GM21717 (cell line): ENCODE measurements at regions not wholly inside any gene's neighbourhood (a gene's known extent, or its start where the extent isn't known, plus 50 kb on each side); places are given as distances from the start of the nearest gene placed in this dataset.
"Not testable (repeated sequence)": the region's sequence is repeated elsewhere in the genome, so short reads cannot be mapped to it uniquely, and the experiment has no call there.

Experiments used
- ATAC-seq: cut with Tn5 transposase; IDR thresholded peaks from one replicate; pipeline ENCODE4 v1.9.1; 2021; ENCODE audit warnings: mild to moderate bottlenecking, moderate library complexity; ENCODE audit not compliant: unreplicated experiment

DNA sequence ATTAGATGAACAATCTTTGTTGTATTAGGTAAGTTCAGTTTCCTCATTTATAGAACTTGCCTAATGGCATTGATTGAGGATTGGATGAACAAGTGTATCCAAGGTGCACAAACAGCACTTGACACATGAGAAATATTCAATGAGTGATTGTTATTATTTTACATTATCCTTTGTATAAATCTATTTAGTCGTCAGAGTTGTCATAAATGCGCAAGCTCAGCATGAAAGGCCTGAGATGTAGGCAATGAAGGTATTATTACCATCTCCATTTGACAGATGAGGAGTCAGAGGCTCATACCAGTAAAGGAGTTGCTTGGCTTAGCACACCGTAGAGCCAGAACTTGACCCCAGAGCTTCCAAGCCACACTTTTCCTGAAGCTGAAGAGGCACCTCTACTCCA is 291.4 kb downstream of the C1D start:
- ATAC-seq: no peak

GRCh38 chr2:67772216-67773170 is 290.3 kb downstream of the C1D start:
- ATAC-seq: no peak

DNA sequence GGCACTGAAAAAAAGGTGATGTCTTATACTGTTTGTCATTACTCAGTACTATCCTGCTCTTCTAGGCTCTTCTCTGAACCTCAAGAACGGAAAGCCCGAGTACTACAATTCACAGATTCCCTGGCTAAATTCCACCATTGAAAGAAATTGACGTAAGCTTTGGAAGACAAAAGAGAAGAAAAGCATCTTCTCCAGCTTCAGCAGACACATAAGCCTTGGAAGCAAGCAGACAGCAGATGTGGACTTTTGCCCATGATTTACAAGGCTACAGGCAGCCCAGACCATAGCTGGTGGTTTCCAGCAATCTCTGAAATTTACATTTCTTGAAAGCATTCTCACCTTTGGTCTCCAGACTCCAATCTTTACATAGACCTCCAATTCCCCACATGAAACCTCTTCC is 289.0 kb downstream of the C1D start:
- no peak for ATAC-seq

DNA sequence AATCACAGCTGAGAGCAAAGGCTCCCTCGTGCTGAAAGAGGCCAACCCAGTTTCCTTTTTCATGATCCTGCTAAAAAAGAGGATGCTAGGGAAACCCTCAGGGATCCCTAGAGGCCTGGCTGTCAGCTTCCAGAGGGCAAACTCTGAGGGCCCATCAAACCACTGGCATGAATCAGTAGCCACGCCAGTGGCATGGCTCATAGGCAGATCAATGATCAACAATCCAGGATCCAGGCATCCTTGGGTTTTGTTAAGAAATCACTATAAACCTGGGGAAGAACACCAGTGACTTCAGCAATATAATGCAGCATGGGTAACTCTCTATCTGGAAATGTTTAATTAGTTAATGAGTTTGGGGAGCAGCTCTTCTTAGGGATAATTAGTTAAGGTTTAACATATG is 286.5 kb downstream of the C1D start:
- ATAC-seq: no peak

DNA sequence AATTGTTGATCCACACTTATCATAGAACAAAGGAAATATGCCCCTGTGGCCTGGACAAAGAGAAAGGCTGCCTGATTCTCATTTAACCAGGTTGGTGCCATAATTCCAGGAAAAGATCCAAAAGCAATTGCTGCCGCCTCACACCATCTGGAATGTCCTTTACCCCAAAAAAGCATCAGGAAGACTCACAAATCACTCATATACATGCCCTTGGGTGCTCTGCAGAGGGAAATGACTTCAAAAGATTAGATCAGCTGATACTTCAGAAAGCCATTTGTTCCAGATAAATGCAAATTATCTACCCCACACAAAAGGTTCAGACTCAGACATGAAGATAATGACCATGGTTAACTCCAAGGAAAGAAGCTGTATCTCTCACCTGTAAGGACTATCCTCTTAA is 285.8 kb downstream of the C1D start:
- no peak for ATAC-seq

- ATAC-seq: no peak
These were observed 284.9 kb downstream of the C1D start for GRCh38 chr2:67777836-67778429.

DNA sequence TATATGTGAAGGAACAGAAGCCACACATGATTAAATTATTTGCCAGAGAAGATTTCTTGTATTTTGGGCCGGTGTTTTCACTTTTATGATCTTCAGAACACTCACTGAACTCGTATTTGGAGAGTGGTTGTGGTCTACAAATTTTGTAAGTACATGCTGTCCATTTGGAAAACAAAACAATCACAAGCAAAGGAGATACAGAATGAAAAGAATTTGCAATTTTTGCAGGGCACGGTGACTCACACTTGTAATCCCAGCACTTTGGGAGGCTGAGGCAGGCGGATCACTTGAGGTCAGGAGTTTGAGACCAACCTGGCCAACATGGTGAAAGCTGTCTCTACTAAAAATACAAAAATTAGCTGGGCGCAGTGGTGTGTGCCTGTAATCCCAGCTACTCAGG is 282.0 kb downstream of the C1D start:
- not testable (repeated sequence) for ATAC-seq

- no peak for ATAC-seq
These were observed 280.4 kb downstream of the C1D start for GRCh38 chr2:67782443-67782842.

- ATAC-seq: no peak
These were observed 279.8 kb downstream of the C1D start for GRCh38 chr2:67783026-67783425.

- no peak for ATAC-seq
These were observed 272.2 kb downstream of the C1D start for GRCh38 chr2:67790622-67791021.

DNA sequence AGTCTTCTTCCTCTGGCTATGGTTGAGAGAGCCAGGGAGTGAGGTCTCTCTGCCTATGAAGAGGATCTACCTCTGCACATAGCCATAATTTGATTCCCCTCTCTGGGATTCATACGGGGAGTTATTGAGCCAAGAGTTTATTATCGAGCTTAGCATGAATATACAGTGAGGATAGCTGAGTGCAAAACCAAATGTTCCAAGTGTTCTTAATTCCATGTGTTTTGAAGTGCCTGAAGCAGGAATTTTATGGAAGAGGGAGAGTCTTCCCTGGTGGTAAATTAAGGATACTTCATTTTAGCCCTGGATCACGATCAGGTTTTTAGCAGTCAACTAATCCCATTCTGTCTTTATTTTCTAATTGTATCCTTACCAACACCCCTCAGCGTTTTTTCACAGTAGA is 270.6 kb downstream of the C1D start:
- no peak for ATAC-seq

DNA sequence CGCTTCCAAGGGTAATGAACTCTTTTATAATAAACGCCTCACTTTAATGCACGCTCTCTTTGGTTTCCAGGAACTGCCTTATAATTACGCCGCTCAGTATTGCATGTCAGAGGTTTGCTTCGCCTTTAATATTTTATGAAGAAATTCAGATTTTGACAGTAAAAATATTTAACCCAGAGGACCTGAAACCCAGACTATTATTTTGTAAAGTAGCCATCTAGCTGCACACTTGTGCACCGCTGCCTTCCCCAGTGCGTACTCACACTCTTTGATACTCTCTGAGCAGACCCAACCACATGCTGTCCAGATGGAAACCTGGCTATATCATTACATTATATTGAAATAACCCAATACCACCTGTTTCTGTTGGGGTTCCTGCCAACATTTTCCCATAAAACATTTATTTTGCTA is 270.1 kb downstream of the C1D start:
- ATAC-seq: no peak

DNA sequence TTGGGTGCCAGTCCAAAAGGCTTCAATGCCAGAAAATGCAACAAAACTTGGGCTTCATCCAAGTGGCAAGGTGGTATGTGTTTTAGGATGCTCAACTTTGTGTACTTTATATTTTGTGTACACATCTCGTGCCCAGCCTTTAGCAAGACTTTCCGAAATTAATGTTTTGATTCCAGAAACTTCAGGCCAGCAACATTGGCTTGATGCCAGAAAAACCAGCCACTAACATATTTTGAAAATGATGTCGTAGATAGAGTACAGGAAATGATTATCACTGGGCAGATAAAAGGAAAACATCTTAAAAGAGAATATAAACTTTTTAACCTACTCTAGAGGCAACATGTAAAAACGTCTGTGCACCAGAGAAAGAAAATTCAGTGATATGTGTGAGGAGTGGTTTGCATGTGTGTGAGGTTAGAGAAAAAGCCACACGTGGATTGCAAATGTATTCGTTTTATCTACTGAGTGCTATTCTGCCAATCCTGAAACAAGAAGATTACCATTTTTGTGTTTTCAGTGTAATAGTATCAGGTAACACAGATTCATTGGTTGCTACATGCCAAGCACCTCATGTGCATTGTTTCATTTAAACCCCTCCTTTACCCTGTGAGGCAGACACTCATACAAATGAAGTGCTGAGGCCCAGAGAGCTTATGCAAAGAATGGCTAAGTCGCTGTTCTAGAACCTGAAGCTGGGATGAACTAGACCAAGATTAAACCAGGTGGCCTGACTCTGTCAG is 264.8 kb downstream of the C1D start:
- ATAC-seq: no peak

GRCh38 chr2:67798541-67799160 is 264.2 kb downstream of the C1D start:
- ATAC-seq: no peak

GRCh38 chr2:67799886-67800285 is 262.9 kb downstream of the C1D start:
- no peak for ATAC-seq

GRCh38 chr2:67802291-67802690 is 260.5 kb downstream of the C1D start:
- ATAC-seq: no peak

DNA sequence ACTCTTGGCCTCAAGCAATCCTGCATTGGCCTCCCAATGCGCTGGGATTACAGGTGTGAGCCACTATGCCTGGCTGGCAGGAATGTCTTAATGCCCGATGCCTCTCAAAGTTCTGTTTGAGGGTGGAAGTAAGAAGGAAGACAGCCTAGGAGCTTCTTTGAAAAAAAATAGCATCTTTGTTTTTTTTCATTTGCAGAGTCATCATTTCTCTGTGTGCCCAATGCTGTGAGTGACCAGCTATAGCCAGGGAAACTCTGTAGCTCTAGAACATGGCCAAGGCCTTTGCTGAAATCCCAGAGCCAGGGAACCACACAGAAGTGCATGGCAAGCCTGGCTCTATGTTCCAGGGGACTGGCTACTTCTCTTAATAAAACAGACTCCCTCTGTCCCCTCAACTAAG is 260.0 kb downstream of the C1D start:
- ATAC-seq: no peak

GRCh38 chr2:67806816-67807215 is 256.0 kb downstream of the C1D start:
- ATAC-seq: no peak

- no peak for ATAC-seq
These were observed 254.7 kb downstream of the C1D start for GRCh38 chr2:67808112-67808511.

DNA sequence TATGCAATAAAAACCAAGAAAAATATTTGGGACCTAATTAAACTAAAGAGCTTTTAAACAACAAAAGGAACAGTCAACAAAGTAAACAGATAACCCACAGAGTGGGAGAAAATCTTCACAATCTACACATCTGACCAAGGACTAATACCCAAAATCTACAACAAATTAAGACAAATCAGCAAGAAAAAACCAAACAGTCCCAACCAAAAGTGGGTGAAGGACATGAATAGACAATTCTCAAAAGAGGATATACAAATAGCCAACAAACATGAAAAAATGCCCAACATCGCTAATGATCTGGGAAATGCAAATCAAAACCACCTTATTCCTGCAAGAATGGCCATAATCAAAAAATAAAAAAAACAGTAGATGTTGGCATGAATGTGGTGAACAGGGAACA is 250.1 kb downstream of the C1D start:
- no peak for ATAC-seq

DNA sequence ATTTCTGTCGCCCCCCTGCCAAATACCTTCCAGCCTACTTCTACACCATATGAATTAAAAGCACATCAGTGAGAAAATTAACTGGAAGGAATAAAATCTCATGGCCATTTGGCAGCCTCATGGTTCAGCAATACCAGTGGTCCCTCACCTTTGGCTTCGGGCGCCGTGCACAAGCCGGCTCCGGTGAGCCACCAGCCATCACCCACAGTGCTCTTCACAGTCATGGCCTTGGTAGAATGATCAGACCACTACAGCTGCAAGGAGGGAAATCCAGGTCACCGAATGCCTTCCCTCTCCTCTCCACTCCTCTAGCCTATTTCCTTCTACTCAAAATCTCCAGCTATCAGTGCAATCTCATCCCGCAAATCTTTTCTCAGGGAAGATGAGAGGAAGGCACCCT is 239.1 kb downstream of the C1D start:
- no peak for ATAC-seq
